Stimulated activated CD4-positive, alpha-beta T cell treated with anti-CD3 and anti-CD28 coated beads, Interleukin-2, amount 100 ng/mL, for 24 hours (primary cell): ENCODE measurements at regions not wholly inside any gene's neighbourhood (a gene's known extent, or its start where the extent isn't known, plus 50 kb on each side); places are given as distances from the start of the nearest gene placed in this dataset.

Experiments used
- DNase-seq, 2 donors: peaks; one replicate each; pipeline ENCODE4 v3.0.0-alpha.2; 2020

GRCh38 chr11:122062763-122063162 lies 53.3 kb downstream of the BLID start:
- DNase-seq: no peak

- DNase-seq: no peak
These were observed 56.5 kb downstream of the BLID start for GRCh38 chr11:122059565-122059964.

- no peak for DNase-seq
These were observed 65.9 kb downstream of the BLID start for GRCh38 chr11:122050021-122050690.

DNA sequence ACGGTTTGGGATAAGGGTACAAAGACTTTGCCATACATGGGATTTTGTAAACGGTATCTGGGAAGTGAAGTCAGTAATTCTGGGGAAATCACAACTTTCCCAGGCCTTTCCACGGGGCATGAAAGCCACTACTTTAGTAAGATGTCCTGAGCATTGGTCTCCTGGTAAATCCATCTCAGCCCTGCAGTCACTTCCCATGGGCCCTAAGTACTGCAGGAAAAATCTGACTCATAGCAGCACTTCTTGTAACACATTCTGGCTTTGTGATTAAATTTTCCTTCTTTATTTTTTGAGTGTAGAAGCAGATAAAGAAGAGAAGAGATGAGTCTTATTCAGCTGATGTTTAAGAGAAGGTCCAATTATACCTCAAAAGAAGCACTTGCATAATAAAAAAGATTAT lies 67.6 kb downstream of the BLID start:
- no peak for DNase-seq

DNA sequence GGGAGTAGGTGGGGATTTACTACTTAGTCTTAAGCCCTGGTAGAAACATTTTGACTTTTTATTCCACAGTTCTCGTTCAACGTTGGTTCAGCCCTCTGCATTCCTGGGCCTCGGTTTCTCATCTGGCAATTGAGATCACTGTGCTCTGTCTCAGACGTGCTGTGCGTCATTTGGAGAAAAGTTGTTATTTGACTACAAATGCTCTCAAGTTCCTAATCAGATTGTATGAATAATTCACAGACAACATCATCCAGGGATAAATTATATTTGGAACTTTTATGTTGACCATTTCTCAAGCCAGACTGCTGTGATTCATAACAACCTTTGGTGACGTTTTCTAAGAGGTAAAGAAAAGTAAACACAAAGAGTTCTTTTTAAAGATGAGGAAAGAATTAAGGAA lies 69.2 kb downstream of the BLID start:
- no peak for DNase-seq

DNA sequence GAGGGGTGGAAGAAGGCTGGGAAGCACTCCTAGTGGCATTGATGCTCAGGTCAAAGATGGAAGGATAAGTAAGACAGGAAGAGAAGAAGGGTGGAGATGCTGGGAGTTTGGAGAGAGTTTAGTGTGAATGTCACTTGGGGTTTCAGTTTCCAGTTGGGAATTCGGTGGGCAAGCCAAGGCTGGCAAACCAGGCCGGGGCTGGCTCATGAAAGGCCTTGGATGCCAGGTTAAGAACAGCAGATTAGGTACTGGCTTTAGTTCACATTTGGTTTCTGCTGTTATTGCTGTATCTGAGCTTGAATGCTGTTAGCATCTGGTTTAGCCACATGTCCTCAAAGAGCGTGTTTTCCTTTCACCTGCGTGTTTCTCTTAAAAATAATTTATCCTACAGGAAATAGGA lies 69.6 kb downstream of the BLID start:
- DNase-seq: no peak

DNA sequence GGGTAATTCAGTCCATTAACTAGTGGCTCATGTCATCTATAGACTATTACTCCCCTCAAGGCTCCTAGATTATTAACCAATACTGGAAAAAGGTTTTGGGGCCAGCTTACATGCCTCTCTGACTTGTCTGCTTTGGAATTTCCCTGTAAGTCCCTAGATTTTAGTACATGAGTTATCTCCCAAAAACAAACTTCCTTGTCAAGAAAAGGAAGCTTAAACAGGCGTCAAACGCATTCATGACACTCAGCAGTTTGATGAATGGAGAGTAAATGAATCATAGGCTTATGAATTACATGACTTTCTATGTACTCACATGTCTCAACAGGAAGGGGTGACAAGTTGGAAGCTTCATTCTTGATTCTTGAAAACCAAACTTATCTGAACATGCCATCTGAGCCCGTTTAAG lies 70.8 kb downstream of the BLID start:
- no peak for DNase-seq

DNA sequence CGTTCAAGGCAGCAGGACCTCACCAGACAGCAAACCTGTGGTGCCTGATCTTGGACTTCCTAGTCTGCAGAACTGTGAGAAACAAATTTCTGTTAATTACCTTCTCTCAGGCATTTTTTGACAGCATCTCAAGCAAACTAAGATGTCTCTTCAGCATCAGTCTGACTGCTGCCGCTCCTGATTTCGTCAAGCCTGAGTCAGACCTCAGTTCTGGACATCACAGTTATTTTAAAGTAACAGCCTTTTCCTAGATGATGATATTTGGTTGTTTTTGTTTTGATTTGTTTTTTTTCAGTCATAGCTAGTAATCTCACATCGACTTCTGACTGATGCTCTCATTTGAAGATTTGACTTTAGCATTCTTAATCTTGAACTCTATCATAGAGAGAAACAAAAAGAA lies 71.9 kb downstream of the BLID start:
- no peak for DNase-seq

DNA sequence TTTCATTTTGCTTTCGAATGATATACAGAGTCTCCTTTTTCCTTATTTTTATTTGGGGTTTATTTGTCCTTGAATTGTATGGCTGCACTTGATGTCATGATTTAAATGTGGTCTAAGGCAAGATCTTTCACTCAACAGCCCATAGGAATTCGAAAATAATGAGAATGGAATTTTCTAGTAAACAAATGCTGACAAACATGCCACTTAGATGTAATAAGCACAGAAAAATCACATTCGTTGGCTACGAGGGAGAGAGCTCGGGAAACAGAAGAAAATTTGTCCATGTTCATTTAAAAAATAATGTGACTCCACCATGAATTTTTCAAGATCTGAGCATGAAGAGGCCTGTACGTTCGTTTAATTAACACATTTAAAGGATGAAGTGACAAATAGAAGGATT lies 73.0 kb downstream of the BLID start:
- no peak for DNase-seq

- no peak for DNase-seq
These were observed 75.6 kb downstream of the BLID start for GRCh38 chr11:122040464-122040863.

- no peak for DNase-seq
These were observed 77.5 kb downstream of the BLID start for GRCh38 chr11:122038543-122038942.

GRCh38 chr11:122037911-122038310 lies 78.1 kb downstream of the BLID start:
- no peak for DNase-seq

- no peak for DNase-seq
These were observed 79.5 kb downstream of the BLID start for GRCh38 chr11:122036493-122036892.

DNA sequence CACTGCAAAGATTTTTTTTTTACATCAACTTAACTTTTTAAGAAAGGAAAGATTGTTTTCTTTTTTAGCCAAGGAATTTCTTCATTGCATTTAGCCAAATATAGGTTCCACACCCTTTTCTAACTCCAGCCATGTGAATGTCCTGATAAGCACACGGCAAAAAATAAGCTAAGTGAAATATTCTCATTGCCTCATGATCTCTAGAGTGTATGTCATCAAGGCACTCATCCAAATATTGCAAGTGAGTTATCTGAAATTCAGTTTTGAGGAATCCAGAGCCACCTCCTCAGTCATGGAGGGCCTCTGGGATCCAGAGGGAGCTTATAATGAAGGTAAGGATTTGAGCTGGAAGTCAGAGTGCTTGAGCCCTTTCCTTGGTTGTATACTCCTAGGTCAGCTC lies 80.0 kb downstream of the BLID start:
- DNase-seq: no peak

DNA sequence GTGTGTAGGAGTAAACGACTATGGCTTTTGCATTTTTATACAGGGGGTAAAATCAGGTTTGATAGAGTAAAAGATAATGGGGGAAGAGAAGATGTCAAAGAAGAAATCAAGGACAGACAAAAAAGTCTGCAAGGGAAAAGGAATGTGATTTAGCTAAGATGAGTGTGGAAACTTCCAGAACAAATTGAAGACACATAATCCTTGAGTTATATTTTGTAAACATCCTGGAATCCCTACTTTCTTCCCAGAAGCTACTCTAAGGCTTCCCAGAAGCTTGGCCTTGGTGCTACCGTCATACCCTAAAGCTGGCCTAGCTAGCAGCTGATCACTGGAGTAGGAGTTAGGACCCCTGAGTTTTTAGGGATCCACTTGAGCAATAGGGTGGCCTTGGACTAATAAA lies 82.4 kb downstream of the BLID start:
- DNase-seq: no peak

DNA sequence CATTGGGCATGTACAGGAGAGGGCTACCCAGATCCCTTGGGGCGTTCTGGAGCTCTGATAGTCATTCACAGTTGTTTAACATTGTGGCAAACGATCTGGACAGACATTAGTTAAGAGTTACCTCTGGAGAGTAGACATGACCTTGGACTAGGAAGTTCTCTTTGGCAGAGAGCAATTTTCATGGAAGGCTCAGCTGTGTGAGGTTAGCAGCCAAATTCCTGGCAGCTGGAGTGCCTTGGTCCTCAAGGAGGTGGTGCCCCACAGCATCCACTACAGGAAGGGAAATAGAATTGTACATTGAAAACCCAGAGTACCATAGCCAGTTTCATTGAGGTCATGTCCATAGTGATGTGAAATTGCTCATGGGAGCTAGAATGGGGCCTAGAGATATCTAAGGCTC lies 82.8 kb downstream of the BLID start:
- no peak for DNase-seq

- no peak for DNase-seq
These were observed 83.7 kb downstream of the BLID start for GRCh38 chr11:122032317-122032716.

GRCh38 chr11:122031813-122032212 lies 84.2 kb downstream of the BLID start:
- DNase-seq: no peak

DNA sequence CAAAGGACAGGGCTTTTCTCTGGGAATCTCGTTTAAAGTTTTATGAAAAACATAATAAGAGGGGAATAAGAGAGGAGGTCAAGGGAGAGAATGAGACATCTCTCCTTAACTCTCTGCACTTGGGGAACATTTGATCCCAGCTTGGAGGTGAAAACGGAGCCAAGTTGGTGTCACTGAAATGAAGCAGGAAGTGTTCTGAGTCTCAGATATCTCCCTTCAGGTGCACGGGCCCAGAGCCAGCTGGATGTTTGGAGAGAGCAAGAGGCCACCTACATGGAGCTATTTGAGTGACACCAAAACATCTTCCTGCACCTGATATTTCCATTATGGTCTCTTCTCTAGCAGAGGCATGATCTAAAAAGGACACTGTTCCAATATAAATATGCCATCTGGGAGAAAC lies 85.7 kb downstream of the BLID start:
- no peak for DNase-seq

DNA sequence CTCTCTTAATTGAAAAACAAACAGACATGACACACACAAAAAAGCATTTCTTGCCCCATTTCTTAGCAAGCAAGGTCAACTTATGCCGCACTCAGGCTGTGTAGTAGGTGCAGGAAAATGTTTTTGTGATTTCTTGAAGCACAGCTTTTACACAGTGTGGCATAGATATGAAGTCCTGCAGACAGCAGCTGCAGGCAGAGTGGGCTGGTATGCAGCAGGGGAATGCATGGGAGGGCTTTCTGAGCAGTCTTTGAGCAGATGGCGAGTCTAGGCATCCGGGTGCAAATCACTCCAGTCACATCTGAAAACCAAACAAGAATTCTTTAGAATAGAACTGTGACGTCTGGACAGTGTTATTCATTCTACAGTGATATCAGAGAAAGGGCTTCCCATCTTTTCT lies 87.5 kb downstream of the BLID start:
- DNase-seq: no peak

- no peak for DNase-seq
These were observed 88.0 kb downstream of the BLID start for GRCh38 chr11:122028036-122028435.

GRCh38 chr11:122025757-122026156 lies 90.3 kb downstream of the BLID start:
- no peak for DNase-seq

GRCh38 chr11:122024278-122024677 lies 91.7 kb downstream of the BLID start:
- DNase-seq: no peak

- DNase-seq: no peak
These were observed 92.3 kb downstream of the BLID start for GRCh38 chr11:122023614-122024250.

- DNase-seq: no peak
These were observed 93.4 kb downstream of the BLID start for GRCh38 chr11:122022646-122023045.
